Posterior cingulate gyrus (tissue), 11 donors: ENCODE measurements at regions not wholly inside any gene's neighbourhood (a gene's known extent, or its start where the extent isn't known, plus 50 kb on each side); places are given as distances from the start of the nearest gene placed in this dataset.

Experiments used
- DNase-seq, 10 donors: peaks; one replicate each; pipeline versions ENCODE4 v3.0.0 to v3.0.0-alpha.2; 2020 to 2021; ENCODE audit warnings: mixed read lengths in 3 of 10
- intact Hi-C: fragments of 100-400 bp; cut with DNase I; formaldehyde crosslinking; loops from one replicate; pipeline ENCODE4 v1.15.1; 2023

DNA sequence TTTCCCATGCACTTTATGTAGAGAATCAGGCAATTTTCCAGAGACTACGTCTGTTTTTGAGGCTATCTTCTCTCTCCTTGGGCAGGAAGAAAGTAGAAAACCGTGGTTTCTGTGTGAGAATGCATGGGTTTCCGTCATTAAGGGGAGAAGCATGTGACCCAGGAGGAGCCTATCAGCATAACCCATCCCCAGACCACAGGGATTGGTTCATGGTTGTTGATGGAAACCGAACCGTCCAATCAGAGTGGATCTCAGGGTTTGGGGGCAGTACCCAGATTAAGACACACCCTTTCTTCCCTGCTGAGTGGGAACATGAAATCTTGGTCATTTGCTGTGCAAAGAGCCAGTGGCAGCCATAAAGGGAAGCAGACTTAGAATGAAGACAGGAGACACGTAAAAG, 517.8 kb downstream of the MN1 start:
- intact Hi-C loops: no loop called here
- no peak for DNase-seq

DNA sequence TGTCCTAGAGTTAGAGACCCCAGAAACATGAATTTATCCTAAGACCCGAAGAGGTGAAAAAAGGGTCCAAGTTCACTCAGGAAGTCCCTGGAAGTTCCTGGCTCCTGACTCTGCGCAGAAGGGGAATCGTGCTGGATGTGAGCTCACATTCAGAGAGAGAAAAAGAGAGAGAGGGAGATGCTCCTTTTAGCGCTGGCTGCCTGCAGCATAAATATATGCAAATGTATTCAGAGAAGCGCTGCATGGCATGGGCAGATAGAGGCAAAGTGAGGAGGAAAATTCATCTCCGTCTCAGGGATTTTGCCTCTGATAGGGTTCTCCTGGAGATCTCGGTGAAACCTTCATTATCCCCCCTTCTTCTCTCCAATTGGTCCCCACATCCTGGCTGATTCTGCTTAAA, 517.2 kb downstream of the MN1 start:
- no peak for DNase-seq
- intact Hi-C loops: no loop called here

DNA sequence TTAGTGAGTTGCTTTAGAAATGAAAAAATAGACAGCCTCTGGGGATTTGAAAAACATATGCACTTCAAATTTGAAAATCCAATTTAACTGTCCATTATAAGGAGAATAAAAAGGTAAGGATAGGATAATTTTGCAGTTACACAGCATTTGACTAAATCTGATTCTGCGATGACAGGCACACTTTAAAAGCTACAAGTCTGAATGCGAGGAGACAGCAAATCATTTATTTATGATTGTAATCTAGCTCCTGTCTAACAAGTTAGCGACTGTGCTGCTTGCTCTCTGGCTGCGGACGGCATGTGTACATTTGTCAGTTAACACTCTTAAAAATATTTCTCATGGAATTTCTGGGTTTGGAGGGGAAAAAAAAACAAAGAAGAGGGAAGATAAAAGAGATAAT, 514.8 kb downstream of the MN1 start:
- no peak for DNase-seq
- intact Hi-C loops: no loop called here

DNA sequence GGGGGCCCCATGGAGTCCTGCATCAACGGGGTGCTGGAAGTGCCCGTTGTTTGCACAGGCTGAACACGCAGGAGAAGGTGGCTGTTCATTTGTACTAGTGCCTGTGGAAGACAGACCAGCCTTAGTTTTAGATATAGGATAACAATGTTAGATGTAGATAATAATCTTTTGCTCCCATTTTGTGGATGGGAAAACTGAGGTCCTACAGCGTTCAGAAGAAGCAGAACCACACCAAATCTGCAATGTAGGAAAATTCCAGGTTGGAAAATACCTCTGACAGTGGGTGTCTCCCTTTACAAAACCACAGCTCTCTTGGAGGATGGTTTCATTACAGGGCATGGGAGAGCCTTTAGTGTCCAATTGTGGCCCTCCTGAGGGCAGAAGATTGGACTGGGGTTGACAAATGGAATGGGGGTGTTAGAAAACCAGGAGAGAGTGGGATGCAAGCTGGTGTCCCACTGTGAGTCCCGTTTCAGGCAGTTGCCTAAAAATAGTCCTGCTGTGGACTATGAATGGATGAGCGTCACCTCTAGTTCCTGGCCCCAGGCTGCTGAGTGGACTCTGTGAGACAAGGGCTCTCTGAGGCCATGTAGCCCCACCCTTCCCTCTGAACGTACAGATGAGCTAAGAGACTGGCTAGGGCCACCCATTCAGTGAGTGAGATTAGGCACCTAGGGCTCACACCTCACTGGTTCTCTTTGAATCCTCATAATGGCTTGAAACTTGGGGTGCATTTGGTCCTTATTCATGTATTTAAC, 508.8 kb downstream of the MN1 start:
- DNase-seq: no peak
- intact Hi-C loops: no loop called here

DNA sequence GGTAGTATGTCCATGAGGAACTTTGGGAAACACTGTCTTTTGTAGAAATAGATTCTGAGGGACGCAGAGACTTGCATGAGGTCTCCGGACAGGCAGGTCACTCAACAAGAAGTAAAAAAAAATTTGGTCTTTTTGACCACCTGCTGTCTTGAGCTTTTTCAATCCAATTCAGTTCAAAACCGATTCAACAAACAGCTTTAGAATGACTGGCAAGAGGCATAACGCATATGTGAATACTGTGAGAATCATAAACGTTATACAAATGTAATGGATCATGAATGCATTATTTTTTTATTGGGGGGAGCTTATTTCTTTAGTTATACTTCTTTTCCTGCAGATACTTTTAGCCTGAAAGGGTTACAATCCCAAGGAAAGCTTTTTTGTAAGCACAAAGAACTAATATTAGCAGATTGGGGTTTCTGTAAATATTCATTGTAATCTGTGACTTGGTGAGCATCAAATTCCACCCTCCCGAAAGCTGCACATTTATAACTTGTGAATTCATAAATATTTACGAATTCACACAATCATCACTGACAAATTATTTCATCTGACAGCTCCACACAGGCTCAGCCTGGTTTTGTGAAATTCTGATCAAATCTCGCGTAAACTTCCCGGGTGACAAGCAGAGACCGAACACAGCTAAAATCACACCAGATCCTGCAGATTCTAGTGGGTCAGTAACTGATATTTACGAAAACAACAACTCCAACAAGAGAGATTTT, 507.7 kb downstream of the MN1 start:
- peak in 1 of 10 donors; percentile 30 for DNase-seq
- intact Hi-C loops: no loop called here

DNA sequence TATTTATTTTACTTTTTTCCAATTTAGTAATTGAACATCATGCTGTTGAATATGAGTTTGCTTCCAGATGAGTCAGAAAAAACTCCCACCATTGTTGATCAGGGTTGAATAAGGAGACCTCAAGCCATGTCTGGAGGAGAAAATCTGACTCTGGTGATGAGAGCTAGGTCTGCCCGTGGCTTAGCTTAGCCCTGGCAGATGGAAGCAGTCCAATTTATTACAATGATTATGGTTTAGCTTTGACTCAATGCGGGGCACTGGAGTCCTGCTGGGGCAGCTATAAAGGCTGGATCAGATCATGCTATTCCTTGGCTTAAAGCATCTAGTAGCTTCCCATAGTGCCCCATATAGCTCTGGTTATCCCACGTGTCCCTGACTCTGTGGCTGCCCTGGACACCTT, 506.5 kb downstream of the MN1 start:
- DNase-seq: no peak
- intact Hi-C loops: no loop called here

DNA sequence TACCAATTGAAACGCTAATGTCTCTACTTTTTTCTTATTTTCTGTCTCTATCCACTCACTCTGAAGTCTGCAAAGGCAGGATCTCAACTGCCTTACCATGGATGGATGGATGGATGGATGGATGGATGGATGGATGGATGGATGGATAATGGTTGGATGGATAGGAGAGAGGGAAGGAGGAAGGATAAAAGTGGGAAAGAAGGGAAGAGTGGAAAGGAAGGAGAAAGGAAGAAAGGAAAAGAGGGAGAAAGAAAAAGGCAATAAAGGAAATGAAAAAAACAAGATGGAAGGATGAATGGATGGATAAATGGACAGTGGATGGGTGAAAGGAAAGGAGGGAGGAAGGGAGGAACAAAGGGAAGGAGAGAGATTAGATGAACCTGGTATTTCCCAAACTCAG, 506.0 kb downstream of the MN1 start:
- intact Hi-C loops: no loop called here
- DNase-seq: no peak

DNA sequence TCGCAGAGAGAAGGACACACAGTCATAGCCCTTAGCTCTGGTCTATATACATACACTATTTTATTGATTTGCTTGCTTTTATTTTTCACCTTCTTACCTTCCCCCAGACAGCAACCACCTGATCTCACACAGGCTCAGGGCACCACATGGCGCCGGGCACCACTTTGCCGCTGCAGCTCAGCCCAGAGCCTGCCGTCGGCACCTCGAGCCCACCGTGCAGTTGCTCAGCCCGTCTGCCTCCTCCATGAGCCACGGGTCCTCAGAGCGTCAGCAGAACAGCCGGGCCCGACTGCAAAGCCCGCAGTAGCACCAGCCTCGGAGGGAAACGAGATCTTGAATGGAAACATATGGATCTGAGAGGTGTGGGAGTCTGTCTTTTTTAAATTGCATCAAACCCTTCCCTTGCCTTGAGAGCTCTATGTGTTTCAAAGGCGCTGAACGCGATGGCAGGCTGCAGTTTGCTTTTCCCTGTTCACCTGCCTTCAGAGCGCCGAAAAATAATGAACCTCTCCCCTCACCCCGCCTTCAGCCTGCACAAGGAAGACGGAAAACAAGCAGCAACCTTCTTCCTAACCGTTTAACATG, 505.4 kb downstream of the MN1 start:
- peak in 2 of 10 donors; percentile 78 to 80 for DNase-seq
- intact Hi-C loops: no loop called here

DNA sequence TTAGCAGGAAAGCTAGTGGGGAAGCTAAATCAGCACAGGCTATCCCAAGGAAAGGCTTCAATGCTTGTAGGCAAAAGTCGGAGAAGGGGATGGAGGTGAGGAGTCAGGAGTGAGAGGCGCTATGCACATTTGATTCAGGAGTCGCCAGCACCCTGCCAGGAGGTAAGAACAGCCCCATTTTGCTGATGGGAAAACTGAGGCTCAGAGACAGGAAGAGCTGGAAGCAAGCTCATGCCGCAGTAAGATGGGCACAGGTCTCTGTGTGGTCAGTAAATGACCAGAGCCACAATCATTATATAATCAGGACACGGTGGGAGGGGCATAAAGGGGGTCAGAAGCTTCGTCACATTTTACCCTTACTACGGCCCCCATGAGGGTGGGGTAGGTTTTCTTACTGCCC, 504.4 kb downstream of the MN1 start:
- DNase-seq: no peak
- intact Hi-C loops: no loop called here

DNA sequence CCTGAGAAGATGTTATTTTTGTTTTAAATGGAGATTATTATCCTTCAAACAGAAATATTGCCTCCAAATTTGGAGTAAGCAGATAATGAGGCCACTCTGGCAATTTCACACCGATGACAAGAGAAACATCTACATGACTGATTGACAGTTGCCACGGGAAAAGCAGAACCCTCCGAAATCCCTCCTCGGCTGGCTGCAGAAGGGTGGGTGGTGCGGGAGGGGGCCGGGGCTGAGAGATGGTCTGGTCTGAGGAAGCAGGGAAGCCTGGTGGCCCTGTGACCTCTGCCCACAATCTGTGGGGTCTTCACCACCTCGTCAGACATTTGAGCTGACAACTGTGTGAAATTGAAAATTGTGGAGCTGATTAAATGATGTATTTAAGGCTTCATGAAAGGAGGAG, 503.2 kb downstream of the MN1 start:
- DNase-seq: peak in 1 of 10 donors; percentile 62
- intact Hi-C loops: no loop called here

DNA sequence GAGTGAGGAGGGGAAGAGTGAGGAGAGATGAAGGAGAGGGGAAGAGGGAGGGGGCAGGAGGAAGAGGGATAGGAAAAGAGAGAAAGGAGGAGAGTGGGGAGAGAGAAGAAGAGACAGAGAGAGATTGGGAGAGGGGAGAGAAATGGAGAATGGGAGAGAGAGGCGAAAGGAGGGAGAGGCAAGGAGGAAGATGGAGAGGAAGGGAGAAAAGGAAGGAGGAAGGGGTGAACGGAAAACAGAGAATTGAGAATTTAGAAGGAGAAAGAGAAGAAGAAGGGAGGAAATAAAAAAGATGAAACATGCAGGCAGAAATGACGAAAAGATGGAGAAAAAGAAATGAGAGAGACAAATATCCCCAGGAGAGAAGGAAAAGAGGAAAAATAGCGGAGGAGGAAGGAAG, 502.8 kb downstream of the MN1 start:
- no peak for DNase-seq
- intact Hi-C loops: no loop called here

DNA sequence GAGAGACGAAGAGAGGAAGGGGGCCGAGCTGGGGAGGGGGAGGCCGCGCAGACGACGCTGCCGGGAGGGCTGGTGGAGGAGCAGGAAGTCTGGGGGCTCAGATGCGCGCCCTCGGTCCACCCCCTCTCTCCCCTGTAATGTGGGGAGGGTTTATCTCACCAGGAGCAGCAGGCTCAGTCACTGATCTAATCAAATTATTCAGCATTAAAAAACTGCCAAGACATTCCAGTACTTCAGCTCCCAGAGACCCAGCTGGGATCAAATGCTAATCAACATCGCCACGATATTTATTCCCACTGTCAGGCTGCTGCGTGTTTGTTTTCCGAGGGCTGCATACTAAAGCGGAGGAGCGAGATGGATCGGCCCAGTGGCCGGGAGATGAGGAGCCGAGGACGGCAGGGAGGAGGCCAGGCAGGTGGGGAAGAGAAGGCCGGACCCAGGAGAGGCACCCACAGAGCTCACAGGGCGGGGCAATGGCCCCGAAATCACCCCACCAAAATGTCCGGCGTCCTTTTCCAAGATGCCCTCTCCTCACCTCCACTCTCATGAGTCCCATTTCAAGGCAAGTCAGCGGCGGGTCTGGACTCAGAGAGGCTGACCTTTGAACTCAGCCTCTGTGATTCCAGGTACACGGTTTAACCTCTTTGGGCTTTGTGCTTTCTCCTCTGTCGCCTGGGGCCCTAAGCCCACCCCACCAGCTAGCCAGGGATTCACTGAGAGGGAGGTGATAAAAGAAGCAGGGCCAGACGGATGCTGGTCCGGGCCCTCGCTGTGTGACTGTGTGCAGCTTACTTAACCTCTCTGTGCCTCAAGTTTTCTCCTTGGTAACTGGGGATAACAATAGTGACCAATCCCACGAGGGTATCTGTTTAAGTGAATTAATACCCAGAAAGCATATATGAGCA, 502.1 kb downstream of the MN1 start:
- intact Hi-C loops: no loop called here
- peak in 1 of 10 donors; percentile 80 for DNase-seq

DNA sequence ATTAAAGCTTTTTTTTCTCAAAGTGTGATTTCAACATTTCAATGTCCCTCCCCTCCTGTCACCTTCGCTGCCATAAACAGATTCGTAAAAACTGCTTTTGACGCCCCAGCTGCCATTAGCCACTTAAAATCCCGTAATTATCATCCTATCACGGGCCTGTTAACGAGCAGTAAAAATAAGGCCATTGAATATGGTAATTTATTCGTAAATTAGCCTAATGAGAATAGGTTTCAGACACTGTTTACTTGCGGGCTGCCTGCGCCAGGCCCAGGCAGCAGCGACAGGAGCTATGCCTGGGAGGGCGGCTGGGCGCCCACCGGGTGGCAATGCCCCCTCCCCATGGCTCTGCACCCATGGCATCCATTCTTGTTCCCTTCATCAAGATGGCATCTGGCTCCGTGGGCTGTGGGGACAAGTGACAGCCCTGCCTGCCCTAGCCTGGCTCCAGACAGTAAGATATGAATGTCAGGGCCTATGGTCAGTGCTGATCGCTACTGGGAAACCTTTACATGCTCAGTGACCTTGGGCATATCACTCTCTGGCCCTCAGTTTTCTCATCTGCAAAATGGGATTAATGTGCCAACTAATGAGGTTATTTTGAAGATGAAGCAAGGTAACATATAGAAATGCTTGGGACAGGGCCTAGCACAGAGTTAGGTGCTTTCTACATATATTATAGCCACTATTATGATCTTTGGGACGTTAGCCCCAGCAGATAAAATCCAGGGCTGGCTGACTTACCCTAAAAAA, 500.8 kb downstream of the MN1 start:
- intact Hi-C loops: no loop called here
- DNase-seq: peak in 1 of 10 donors; percentile 33

DNA sequence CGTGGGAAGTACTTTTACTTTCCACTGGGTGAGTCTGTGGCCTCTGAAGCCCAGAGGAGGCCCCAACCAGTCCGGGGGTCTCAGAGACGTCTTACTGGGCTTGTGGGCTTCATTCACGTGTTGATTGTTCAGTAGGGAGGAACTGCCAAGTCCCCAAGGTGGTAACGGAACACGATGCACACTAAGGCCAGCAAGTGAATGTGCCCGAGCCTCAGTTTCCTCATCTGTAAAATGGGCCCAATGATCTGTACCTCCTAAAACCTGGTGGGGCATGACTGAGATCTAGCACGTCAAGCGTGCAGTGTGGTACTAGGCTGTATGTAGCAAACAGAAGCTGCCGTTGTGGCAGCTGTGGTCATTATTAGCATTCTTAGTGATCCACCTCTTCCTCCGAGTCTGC, 499.1 kb downstream of the MN1 start:
- DNase-seq: no peak
- intact Hi-C loops: no loop called here

DNA sequence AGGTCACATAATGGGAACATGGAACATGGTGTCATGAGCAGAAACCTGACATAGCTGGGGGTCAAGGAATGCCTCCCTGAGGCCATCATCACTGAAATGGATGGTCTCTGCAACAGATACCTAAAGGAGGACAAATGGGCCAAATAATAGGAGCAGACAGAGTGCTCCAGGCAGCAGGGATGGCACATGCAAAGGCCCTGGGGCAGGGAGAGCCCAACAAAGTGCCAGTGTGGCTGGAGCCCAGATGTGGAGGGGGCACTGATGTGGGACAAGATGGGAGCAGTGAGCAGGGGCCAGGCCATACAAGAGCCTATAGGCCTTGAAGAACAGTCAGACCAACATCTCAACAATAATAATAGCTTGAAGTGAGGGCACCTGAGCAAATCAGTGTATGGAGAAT, 497.8 kb downstream of the MN1 start:
- intact Hi-C loops: no loop called here
- no peak for DNase-seq

DNA sequence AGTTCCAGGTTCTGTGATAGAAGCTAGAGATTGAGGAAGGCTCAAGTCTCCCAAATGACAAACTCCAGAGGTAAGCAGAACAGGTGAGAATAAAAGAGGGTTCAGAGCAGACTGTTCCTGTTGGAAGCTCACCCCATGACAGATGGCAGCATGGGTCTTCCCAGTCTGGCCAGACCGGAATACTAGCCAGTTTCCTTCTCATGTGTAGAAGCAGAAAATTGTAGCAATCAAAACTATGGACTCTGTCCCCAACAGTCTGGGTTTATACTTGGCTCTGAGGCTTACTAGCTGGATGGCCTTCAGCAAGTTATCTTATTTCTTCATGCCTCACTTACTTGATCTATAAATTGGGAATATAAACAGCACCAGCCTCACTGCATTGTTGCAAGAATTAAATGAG, 494.8 kb downstream of the MN1 start:
- no peak for DNase-seq

DNA sequence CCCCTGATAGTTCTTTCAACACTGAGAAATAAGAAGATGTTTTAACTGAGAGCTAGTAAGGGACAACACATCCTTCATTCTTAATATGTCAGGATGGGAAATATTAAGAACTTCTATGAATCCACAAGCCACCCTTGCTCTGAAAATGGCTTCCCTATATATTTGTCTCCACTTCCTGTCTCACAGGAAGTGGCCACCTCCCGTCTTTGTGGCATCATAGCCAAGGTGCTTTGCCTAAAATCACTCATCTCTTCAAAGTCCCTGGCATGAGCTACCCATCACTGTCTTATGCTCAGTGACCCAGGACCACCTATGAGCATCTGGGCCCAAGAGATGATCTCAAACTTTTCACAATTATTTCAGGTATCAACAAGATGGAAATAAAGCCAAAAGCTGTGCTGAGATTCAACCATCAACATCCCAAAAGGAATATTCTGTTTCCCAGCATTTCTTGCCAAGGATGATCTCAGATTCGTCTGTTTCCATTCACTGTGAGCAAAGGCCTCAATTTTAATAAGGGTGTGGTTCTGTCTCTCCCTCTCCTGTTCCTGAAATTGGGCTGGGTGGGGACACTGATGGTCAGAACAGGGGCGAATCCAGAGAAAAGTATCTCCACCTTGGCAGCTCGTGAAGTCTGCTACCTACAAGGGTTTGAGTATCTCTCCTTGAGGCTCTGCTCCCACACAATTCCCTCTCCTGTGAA, 493.9 kb downstream of the MN1 start:
- intact Hi-C loops: no loop called here
- no peak for DNase-seq

More for the DNA sequence above, 494.8 kb downstream of the MN1 start:
- intact Hi-C loops: no loop called here

DNA sequence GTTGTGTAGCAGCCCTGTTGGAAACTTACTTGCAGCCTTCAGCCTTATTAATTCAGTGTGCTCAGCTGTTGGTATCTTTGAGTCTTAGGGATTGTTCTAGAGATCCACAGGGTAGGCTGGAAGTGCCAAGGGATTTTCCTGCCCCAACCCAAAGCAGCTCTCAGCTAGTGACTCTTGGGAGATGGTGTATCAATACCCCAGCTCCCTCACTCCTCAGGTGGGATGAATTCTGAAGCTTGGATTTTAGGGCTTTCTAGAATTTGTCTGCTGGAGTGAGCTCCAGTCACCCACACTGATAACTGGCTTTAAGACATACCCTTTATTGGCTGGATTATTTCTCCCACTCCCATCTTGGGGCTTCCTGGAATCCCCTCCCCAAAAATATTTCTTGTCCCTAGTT, 493.0 kb downstream of the MN1 start:
- DNase-seq: no peak
- intact Hi-C loops: no loop called here

DNA sequence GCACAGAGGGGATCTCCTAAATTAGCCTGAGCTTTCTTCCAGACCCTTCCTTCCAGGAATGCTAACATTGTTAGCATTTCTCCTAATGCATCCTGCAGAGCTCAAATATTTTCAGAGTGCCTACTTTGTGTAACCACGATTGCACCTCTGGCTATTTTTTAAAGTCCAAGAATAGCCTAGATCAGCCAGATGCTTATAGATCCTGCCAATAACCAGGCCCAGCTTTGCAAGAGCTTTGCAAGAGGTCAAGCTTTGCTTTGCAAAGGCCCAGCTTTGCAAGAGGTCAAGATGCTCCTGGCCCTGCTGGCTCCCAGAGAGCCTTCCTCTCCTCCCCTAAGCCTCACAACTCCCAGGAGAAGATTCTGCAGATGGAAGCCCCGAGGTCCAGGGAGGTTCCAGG, 491.9 kb downstream of the MN1 start:
- intact Hi-C loops: no loop called here
- peak in 1 of 10 donors; percentile 29 for DNase-seq
